HG03565 (cell line): ENCODE measurements at regions not wholly inside any gene's neighbourhood (a gene's known extent, or its start where the extent isn't known, plus 50 kb on each side); places are given as distances from the start of the nearest gene placed in this dataset.
"Not testable (repeated sequence)": the region's sequence is repeated elsewhere in the genome, so short reads cannot be mapped to it uniquely, and the experiment has no call there.

ENCODE experiments used
- ATAC-seq: cut with Tn5 transposase; IDR thresholded peaks from one replicate; pipeline ENCODE4 v1.9.1; 2021; ENCODE audit warnings: mild to moderate bottlenecking, moderate library complexity; ENCODE audit not compliant: unreplicated experiment

DNA sequence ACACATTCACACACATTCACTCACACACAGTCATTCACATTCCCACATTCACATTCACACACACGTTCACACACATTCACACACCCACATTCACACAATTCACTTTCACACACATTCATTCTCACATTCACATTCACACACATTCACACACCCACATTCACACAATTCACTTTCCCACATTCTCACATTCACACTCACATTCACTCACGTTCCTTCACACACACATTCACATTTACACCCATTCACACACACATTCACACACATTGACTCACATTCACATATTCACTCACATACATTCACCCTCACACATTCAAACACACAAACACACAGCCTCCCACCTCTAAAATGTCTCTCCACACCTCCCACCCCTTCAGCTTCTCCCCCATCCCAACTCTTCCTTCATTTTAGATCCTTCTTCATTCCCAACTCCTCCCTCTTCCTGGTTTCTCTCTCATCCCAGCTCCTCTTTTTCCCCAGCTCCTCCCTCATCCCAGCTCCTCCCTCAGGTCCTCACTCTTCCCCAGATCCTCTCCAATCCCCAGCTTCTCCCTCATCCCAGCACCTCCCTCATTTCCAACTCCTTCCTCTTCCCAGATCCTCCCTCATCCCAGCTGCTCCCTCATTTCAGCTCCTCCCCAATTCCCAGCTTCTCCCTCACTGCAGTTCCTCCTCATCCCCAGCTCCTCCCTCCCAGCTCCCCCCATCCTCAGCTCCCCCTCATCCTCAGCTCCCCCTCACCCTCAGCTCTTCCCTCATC lies 111.0 kb downstream of the FAM53A start:
- no peak for ATAC-seq

DNA sequence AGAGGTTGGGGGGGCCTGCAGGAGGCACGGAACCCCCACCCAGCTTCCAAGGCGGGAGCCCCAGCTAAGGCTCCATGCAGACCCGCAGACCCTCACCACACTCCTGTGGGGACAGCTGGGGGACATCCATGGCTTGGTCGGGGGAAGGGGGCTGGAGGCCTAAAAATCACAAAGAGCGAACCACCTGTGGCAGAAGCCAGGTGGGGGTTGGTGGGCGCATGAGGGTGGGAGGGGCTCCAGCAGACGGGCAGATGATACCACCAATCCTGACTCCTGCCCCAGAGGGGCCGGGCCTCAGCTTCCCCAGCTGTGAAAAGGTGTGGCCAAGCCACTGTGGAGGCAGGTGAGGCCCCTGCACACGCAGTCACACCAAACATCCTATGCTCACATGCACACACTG lies 111.6 kb downstream of the FAM53A start:
- ATAC-seq = no peak

DNA sequence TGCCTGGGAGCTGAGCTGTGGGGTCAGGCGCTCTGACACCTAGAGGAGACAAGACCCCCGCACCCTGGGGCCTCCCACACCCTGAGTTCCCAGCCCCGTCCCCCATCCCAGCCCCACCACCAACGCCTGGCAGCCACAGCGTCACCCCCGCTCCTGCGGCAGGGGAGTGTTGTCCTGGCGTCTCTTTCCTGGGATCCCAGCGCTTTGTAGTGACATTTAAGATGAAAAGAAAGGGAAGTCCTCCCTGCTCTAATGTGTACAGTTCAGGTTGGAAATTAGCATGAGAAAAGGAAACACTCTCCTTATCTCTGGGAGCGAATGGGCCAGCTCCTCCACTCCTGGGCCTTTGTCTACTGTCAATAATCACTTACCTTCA lies 112.1 kb downstream of the FAM53A start:
- no peak for ATAC-seq

DNA sequence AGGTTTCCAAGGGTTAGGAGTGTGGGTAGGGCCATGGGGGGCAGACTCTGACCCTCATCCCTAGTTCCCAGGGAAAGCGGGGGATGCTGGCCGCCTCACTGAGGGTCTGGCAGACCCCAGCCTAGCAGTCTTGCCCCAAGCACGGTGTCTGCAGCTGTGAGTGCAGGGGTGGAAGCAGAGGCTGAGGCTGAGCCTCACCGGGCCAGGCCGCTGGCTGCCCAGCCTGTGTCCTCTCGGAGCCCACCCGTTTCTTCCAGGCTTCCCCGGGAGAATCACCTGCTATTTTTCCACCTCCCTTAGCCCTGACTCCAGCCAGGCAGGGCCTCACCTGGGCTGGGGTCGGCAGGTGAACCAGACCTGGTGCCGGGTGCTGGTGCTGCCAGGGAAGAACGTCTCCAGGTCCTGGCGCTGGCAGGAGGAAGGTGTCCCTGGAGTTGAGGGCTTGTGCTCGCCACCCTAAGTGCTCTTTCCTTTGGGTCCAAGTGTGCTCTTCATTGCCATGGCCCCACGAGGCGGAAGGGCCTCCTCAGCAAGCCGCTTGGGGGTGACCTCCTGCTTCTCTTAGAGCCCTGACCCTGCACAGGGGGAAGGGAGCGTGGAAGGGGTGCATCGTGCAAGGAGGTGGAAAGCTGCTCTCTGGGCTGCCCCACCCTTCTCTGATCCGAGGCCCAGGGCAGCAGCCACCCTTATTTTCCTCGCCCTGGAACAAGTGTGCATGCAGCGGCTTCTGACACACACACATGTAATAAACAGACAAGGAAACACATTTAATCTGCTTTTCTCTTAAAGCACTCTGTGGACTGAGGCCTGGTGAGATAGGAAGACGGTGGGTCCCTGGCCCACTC lies 112.7 kb downstream of the FAM53A start:
- ATAC-seq = no peak

DNA sequence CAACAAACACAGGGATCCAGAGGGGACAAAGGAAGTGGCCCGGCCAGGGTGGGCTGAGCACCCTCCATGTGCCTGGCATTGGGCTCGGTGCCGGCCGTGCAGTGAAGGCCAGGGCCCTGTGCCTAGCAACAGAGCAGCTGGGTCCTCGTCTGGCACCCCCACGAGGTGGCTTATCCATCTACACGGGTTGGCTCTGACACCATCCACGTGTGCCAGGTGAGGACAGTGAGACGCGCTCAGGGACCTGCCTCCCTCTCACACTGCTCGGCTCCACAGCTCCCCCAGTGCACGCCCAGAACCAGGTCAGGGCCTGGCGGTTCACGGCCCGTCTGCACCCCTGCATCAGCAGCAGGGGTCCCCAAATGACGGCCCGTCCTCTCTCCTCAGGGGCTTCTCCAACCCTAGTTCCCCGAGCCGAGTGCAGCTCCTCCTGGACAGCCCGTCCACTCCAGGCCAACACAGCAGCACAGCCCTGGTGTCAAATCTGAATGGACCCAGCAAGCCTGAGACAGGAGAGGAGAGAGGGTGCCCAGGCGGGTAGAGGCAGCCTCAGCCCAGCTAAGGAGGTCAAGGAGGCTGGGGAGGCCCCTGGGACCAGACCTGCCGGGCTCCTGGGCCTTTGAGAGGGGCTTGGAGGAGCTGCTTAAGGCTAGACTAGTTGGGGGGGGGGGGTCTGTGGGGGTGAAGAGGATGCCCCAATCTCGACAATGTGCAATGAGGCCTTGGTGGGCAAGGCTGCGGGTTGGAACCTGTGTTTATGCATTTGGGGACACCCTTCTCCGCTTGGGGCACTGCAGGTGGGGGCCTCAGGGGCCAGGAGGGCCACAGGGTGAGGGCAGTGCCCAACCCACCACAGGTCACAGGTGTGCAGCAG lies 113.6 kb downstream of the FAM53A start:
- ATAC-seq = no peak

DNA sequence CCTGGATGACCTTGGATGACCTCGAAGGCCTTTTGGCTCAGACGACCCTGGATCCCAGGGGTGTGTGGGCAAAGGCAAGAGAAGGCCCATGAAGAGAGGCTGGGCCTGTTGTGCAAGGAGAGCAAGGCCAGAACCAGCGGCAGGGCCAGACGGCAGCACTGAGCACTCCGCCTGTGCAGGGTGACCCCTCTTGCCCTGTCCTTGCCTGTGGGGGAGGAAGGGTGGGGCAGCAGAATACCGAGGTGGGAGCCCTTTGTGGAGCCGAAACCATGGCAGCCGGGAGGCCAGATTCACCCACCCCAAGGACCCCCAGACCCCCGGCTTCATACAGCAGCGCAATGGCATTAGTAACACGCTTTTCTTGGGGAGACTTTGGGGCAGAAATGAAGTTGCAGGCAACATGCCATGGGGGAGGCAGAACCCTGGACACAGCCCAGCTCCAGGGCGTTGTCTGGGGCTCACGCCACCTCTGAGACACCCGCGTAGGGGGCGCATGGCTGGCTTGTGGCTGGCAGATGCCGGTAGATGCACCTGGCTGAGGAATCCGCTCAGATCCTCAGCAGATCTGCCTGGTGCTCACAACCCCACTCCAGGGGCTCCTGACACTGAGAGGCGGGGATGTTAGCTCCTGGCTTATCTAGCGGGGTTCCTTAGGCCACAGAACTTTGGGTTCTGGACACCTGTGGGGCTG lies 114.5 kb downstream of the FAM53A start:
- no peak for ATAC-seq

DNA sequence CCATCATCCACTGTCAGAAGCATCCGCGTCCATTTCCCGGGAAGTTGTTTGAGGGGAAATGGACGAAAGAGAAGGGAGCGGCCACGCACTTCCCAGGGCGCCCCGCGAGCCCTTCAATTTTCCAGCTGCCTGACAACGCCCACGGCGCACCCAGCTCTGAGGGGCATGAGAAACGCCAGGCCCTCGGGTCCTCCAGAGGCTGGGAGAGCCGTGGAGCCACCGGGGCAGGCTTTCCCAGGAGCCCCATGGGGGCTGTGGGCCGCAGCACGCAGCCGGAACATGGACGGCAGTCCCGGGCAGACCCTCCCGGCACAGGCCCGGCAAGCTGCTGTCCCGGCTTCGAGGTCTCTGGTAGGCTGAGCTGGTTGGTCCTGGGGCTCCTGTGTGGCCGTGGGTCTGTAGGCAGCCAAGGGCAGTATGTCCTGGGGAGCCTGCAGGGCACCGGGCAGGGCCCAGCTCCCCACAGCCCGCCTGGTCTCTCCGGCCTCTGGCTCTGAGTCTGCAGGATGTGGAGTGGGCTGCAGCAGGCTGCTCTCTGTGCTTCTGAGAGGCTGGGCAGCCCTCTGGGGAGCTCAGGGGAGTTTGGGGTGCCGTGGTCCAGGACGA lies 115.2 kb downstream of the FAM53A start:
- no peak for ATAC-seq

DNA sequence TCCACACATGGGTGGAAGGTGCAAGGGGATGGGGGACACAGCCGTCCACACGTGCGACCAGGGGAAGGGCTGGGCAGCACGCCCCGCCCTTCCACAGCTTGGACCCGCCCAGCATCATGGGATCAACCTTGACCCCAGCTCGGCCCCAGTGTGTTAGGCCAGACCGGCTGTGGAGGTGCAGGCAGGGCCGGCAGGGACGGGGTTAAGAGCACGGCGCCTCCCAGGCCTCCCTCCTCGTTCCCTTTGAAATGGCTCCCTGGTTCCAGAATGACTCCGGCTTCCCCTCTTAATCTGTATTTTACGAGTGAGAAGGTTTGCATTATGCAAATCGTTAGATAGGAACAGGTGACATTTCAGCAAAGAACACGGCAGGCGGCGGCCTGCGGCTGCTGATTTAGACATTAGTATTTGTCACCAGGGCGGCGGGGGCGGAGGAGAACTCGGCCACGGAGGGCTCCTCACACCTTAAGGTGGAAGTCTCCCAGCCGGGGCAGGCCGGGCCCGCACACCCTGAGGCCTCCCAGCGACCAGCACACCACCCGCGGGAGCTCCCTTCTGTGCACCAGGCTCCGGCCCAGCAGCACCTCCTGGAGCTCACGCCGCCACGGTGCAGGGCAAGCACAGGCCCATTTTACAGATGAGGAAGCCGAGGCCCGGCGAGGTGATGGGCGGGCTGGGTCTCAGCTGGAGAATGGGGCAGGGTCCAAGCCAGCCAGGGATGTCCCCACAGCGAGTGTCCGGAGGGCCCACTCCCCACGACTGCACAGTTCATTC lies 116.1 kb downstream of the FAM53A start:
- no peak for ATAC-seq

DNA sequence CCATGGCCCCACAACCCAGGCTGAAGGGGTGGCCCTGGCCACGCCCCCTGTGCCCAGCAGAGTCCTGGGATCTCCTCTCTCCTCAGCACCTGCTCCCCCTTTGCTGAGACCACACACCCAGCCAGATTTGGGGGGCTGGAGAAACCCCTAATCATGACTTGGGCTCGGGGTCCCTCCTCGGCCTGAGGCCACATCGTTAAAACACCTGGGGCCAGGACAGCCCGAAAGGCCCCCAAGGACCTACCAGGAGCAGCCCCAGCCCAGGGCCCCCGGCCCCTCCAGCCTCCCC lies 116.7 kb downstream of the FAM53A start:
- no peak for ATAC-seq

DNA sequence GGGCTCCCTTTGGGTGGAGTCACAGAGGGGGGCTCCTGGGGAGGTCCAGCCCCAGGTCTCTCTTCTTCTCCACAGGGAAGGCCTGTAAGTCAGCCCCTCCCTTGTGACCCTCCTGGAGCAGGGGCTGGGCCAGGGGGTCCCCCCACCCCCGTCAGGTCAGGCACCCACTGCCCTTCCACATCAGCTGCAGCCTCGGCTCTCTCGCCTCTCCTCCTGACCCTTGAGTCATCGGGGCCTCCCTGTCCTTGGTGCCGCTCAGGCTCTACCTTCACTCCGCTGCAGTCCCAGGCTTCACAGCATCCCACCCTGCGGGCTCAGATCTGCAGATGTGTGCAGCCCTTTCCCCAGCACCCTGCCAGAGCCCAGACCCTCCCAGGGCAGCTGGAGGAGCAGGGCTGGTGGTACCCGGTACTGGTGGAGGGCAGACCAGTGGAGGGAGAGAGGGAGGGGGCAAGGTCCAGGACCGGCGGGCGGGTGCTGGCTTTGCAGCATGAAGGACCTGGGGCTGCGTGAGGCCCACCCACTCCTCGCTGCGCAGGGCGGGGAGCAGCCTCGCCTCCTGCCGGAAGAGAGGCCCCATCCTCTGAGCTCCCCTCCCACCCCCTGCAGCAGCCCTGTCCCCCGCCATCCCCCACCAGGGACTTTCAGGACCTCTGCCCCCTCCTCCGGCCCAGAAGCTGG lies 117.1 kb downstream of the FAM53A start:
- no peak for ATAC-seq

DNA sequence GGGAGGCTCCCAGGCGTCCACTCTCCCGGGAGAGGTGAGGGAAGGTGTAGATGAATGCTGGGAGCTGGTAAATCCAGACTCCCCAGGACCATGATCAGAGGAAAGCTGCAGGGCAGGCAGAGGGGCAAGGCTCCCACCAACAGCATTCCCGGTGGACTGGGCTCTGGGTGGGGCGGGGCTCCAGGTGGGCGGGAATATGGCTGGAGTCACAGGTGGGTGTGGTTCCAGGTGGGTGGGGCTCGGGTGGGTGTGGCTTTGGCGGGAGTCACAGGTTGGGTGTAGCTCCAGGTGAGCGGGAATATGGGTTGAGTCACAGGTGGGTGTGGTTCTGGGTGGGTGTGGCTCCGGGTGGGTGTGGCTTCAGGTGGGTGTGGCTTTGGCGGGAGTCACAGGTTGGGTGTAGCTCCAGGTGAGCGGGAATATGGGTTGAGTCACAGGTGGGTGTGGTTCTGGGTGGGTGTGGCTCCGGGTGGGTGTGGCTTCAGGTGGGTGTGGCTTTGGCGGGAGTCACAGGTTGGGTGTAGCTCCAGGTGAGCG lies 117.7 kb downstream of the FAM53A start:
- ATAC-seq = not testable (repeated sequence)

DNA sequence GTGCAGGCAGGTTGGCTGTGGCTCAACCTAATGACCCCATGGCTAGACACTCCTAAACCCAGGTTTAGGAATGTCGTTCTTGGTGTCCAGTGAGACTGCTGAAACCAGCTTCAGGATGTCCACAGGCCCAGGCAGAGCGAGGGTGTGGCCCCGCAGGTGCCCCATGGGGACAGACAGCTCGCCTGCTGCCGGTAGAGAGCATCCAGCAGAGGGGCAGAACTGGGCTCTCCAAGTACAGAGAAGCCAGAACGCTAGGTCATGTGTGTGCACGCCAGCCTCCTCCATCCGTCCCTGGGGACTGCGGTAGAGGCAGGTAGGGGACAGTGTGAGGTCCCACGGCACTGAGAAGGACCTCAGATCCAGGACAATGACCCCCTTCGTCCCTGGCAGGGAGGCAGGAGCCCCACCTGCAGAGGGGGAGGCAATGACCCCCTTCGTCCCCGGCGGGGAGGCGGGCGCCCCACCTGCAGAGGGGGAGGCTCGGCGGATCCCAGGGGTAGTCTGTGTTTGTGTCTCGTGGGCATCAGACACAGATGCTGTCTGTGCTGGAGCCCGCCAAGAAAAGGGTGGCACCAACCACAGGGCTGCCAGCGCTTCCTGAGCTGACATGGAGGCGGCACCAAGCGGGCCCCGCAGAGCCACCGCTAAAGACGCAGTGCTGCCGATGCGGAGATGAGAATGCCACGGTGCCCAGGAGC lies 118.4 kb downstream of the FAM53A start:
- no peak for ATAC-seq

DNA sequence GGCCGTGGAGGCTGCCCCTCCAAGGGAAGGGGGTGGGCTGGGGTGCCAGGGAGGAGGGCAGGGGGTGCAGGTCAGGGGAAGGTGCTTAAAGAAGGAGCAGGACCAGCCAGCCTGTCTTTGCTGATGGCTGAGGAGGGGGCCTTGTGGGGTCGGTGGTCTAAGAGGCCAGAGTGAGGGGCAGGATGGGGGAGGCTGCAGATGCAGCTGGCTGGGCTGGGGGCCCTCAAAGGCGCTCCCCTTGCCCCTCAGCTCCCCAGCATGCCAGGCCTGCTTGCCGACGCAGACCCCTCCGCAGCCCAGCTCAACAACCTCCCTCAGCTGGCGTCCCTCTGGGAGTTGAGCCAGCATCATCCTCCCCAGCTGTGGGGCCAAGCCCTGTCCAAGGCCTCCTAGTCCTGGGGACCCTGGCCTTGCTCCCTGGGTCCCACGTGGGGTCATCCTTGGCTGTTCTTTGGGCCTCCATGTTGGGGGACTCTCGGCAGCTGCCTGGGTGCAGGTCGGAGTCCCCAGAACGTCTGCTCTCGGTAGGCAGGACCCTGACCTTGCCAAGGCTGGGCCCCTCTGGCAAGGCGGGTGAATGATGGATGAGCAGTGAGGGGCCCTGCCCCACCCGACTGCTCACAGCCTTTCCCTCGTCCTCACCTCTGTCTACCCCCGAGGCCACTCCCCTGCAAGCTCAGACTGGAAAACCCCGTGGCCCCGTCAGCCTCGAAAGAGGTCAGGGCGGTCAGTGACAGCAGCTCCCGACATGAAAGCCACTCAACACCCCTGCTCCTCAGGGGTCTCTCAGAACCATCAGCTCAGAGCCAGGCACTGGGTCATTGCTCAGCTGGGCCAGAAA lies 119.4 kb downstream of the FAM53A start:
- ATAC-seq = no peak

DNA sequence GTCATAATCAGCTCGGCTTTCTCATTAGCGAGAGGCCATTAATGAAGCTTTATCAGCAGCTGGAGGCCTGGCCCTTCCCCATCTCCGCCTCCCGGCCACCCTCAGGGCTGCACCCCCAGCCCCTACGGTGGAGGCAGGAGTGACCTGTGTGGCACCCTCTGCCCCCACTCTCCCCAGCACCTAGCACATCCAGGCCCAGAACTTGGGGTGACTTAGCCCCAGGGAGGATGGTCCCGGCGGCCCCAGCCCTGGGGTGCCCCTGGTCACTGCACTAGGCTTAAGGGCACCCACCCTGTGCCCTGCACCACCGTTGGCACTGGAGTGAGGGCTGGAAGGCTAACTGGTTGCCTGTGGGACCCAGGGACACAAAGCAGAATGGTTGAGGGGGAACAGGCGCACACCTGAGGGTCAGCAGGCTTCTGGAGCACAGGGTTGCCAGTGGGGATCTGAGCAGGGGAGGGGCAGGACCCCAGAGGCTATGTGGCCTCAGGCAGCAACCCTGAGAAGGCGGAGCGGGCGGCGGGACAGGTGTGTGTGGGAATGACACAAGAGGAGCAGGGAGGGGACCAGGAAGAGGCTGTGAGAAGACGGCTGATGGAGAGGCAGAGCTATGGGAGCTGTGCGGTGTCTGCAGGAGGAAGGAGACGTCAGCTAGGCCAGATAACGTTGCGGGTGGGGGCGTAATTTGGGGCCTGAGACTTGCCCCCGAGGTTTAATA lies 120.2 kb downstream of the FAM53A start:
- no peak for ATAC-seq

DNA sequence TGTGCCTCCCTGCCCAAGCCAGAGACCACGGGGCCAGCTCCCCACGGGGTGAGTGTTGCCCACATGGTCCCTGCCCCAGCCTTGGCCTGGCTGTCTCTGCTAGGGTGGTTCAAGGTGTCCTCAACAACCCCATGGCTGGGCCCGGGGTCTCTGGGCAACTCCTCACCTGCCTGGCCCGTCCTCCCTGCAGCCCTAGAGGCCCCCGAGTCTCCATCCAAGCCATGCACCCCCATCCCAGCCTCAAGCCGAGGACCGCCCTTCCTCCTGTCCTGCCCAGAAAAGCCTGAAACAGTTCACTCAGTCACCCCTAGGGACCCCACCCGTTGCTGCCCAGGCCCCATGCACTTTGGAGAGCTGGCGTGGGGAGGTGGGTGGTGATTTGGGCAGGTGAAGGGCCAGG lies 120.9 kb downstream of the FAM53A start:
- ATAC-seq = no peak

DNA sequence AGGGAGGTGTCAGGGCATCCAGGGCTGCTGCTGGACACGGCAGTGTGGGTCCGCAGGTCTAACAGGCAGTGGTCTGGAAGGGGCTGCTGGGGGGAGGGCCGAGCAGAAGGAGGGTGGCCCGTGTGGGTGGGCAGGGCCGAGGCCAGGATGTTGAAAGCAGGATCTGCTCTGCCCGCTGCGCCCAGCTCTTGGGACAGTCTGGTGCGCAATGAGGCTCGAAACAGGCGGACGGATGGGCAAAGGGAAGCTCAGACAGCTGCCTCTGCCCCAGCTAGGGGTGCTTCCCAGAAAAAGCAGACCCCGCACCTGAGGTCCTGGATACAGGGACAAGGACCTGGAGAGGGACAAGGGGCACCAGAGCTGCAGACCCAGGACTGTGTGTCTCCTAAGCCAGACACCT lies 121.3 kb downstream of the FAM53A start:
- no peak for ATAC-seq

DNA sequence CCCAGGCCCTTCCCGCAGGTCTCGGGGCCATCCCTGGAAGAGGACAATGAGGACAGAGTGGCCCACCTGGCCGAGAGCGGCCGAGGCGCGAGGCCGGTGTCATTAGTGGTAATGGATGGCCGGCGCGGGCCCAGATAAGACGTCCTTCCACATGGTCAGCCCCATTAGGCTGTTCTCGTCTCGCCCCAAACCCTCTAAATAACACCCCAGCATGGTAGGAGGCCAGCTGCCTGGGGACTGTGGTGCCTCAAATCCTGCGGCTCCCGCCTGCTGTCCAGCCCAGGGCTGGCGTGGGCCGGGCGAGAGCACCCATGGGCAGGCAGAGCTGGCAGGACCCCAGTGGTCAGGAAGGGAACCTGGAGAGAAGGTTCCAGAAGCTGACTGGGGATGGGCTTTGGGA lies 121.7 kb downstream of the FAM53A start:
- no peak for ATAC-seq
